Calu3 (cell line): ENCODE measurements at regions not wholly inside any gene's neighbourhood (a gene's known extent, or its start where the extent isn't known, plus 50 kb on each side); places are given as distances from the start of the nearest gene placed in this dataset.

Source experiments
- BruUV-seq: library from RNA; stranded (reverse); fragments of 400-500 nt; replicated peaks from 2 replicates; lab custom pipeline; 2021; lab: Mats Ljungman, UMichigan
- CTCF ChIA-PET: fragments of 300-600 bp; sonication (Branson Sonifier 250); formaldehyde crosslinking; loops from one replicate; lab custom pipeline; 2022; ENCODE audit warnings: antibody characterized with exemption; lab: Charles Lee
- DNase-seq: peaks from one replicate; pipeline ENCODE4 v3.0.0; 2022
- H3K27ac Mint-ChIP-seq: one replicate; pipeline ENCODE4 v1.8.0; 2022; ENCODE audit warnings: mixed read lengths; ENCODE audit not compliant: unreplicated experiment
- H3K27me3 Mint-ChIP-seq: one replicate; pipeline ENCODE4 v1.8.0; 2022; ENCODE audit warnings: mixed read lengths; ENCODE audit not compliant: unreplicated experiment
- H3K36me3 Mint-ChIP-seq: one replicate; pipeline ENCODE4 v1.8.0; 2022; ENCODE audit warnings: mild to moderate bottlenecking, moderate library complexity, mixed read lengths; ENCODE audit not compliant: insufficient read depth, unreplicated experiment
- H3K4me1 Mint-ChIP-seq: one replicate; pipeline ENCODE4 v1.8.0; 2022; ENCODE audit warnings: mild to moderate bottlenecking, low read depth, mixed read lengths; ENCODE audit not compliant: unreplicated experiment
- H3K4me3 Mint-ChIP-seq: one replicate; pipeline ENCODE4 v1.8.0; 2022; ENCODE audit warnings: mild to moderate bottlenecking, low read depth, moderate library complexity, mixed read lengths; ENCODE audit not compliant: unreplicated experiment
- H3K9me3 Mint-ChIP-seq: one replicate; pipeline ENCODE4 v1.8.0; 2022; ENCODE audit warnings: low read depth, mixed read lengths; ENCODE audit not compliant: unreplicated experiment
- intact Hi-C: fragments of 100-400 bp; cut with micrococcal nuclease; formaldehyde crosslinking; loops from one replicate; pipeline ENCODE4 v1.10.0; 2022; ENCODE audit not compliant: unreplicated experiment
- TF ChIP-seq, protein P1 (sequence below): fragments of 200-600 bp; IDR thresholded peaks from one replicate; pipeline ENCODE4 v1.8.0; 2022; ENCODE audit warnings: antibody characterized with exemption; ENCODE audit not compliant: unreplicated experiment

DNA sequence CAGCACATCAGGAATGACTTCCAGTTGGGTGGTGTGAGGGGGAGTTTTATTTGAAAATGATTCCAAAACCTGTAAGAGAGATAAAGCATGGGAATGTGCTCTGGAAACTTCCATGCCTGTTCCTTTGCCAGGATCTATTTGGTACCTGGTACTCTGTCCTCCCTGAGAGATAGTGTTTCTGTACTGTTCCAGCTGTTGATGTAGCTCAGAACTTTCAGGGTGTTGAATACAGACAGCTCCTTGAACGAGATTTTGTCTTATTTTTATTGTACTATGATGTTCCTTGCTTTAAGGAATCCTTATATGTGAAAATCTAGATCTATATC is 148.7 kb upstream of the RIPOR2 start:
- Mint-ChIP-seq H3K4me3 (no peak overlapping the region), H3K27ac (no peak overlapping the region), H3K4me1 (no peaks in the 10 kb centered on the region), H3K36me3 (no peaks in the 10 kb centered on the region), H3K9me3 (no peaks in the 10 kb centered on the region), H3K27me3 (peaks cover 15% of the 10 kb centered on the region)
- DNase-seq = no peak
- TF ChIP-seq, protein P1, sequence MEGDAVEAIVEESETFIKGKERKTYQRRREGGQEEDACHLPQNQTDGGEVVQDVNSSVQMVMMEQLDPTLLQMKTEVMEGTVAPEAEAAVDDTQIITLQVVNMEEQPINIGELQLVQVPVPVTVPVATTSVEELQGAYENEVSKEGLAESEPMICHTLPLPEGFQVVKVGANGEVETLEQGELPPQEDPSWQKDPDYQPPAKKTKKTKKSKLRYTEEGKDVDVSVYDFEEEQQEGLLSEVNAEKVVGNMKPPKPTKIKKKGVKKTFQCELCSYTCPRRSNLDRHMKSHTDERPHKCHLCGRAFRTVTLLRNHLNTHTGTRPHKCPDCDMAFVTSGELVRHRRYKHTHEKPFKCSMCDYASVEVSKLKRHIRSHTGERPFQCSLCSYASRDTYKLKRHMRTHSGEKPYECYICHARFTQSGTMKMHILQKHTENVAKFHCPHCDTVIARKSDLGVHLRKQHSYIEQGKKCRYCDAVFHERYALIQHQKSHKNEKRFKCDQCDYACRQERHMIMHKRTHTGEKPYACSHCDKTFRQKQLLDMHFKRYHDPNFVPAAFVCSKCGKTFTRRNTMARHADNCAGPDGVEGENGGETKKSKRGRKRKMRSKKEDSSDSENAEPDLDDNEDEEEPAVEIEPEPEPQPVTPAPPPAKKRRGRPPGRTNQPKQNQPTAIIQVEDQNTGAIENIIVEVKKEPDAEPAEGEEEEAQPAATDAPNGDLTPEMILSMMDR = no peak
- no TSS peak for BruUV-seq
- intact Hi-C loops = no loop called here
- CTCF ChIA-PET = no interaction called here

DNA sequence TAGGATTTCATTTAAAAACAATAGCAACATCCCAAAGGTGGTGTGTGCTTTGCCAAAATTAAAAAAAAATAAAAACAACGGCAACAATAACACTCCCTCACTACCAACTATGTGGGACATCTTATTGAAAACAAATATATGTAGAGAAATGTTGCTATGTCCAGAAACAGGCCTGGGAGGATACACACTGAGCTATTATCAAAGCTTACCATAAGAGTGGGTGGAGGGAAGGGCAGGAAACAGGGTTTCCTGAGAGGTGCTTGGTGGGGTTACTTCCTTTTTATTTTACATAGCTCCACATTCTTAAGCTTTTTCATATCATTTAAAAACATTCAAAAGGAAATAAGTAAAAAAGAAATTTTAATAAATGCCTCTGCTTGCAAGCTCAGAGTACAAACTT is 150.0 kb upstream of the RIPOR2 start:
- Mint-ChIP-seq H3K27ac (no peak overlapping the region), H3K4me1 (no peaks in the 10 kb centered on the region), H3K9me3 (no peaks in the 10 kb centered on the region), H3K36me3 (no peaks in the 10 kb centered on the region), H3K27me3 (peaks cover 15% of the 10 kb centered on the region), H3K4me3 (no peak overlapping the region)
- no peak for DNase-seq
- no TSS peak for BruUV-seq
- CTCF ChIA-PET = interaction anchor here (1.0 kb wide), 1 partner anchor 87 kb away, joined by 3 read pairs; no protein-coding TSS in a partner anchor
- intact Hi-C loops = no loop called here
- TF ChIP-seq, protein P1 = no peak

DNA sequence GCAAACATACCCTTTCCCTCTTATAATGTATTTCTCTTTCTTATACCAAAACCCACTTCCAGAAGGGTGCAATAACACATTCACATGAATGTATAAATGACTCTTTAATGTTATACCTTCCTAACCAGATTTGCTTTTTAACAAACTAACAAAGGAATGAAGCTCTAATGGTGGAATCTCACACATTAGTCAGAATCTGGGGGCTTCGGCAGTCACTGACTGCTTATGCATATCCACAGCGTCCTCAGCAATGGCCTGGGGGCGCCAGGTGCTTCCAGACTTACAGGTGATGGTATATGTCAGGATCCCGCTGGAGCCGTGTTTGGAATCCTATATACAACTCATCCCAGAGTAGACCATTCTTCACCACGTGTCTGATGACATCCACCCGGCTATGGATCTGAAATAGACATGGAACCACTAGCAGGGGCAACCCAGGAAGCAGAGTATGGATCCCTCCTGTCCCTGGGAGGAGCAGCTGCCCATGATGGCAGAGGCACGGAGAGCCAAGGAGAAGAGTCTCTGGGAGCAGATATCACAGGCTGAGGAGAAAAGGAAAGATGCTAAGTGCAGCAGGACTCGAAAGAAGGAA is 150.8 kb upstream of the RIPOR2 start:
- no peaks in the 10 kb centered on the region for H3K9me3 Mint-ChIP-seq
- H3K27me3 Mint-ChIP-seq = peaks cover 15% of the 10 kb centered on the region
- no peak for DNase-seq
- no peak overlapping the region for H3K27ac Mint-ChIP-seq
- CTCF ChIA-PET = interaction anchor here (1.0 kb wide), 1 partner anchor 86 kb away, joined by 3 read pairs; no protein-coding TSS in a partner anchor
- no TSS peak for BruUV-seq
- H3K4me1 Mint-ChIP-seq = no peaks in the 10 kb centered on the region
- TF ChIP-seq, protein P1 = no peak
- intact Hi-C loops = no loop called here
- H3K36me3 Mint-ChIP-seq = no peaks in the 10 kb centered on the region
- H3K4me3 Mint-ChIP-seq = no peak overlapping the region

DNA sequence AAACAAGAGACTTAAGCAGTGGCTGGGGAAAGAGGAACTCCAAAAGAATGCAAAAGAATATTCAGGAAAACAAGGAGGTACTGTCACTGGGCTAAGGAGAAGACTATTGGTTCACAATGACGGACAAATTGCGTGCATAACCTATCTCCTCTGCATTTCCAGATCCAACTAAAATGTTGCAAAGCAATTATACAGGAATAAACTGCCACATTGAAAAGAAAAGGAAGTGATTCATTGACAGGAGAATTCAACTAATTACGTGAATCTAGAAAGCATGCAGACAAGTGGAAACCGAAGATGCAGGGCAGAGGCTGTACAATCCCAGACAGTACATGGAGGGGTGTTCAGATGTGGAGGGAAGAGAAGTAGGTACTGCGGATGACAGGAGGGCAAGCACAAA is 152.8 kb upstream of the RIPOR2 start:
- no peak for DNase-seq
- no TSS peak for BruUV-seq
- peaks cover 8% of the 10 kb centered on the region for H3K27me3 Mint-ChIP-seq
- TF ChIP-seq, protein P1 = no peak
- H3K4me1 Mint-ChIP-seq = no peaks in the 10 kb centered on the region
- intact Hi-C loops = no loop called here
- no peak overlapping the region for H3K4me3 Mint-ChIP-seq
- CTCF ChIA-PET = interaction anchor here (1.2 to 2.4 kb wide), 3 partner anchors 12 to 18 kb away, joined by 3 to 9 read pairs (median 3); no protein-coding TSS in a partner anchor
- no peaks in the 10 kb centered on the region for H3K36me3 Mint-ChIP-seq
- H3K9me3 Mint-ChIP-seq = no peaks in the 10 kb centered on the region
- no peak overlapping the region for H3K27ac Mint-ChIP-seq
